ENCODE measurements at regions not wholly inside any gene's neighbourhood (a gene's known extent, or its start where the extent isn't known, plus 50 kb on each side); places are given as distances from the start of the nearest gene placed in this dataset.

GRCh38 chr10:53749439-53749838, 976.9 kb upstream of the MBL2 start:
- ATAC-seq (no peak), DNase-seq (no peak)
- Histone ChIP-seq H3K27me3 (no peaks in the 10 kb centered on the region), H3K4me3 (no peak overlapping the region), H3K4me1 (no peaks in the 10 kb centered on the region), H3K27ac (no peak overlapping the region), H3K36me3 (no peaks in the 10 kb centered on the region), H3K9me3 (peaks cover 0 to 21% (median 8%) of the 10 kb centered on the region in 12 donors)
- no peak for TF ChIP-seq POLR2A (IDR thresholded peaks at IDR 0.05)
- no peak for TF ChIP-seq CTCF (IDR thresholded peaks at IDR 0.05)
- 72 to 80% (median 78%) methylated on average over 2 of the region's 2 CpGs for WGBS, 4 donors
- intact Hi-C loops (cut with DNase I): no loop called here

GRCh38 chr10:53748319-53748718, 975.7 kb upstream of the MBL2 start:
- no peak for TF ChIP-seq POLR2A (IDR thresholded peaks at IDR 0.05)
- TF ChIP-seq CTCF (IDR thresholded peaks at IDR 0.05): no peak
- Histone ChIP-seq H3K9me3 (peaks cover 0 to 21% (median 8%) of the 10 kb centered on the region in 12 donors), H3K27me3 (no peaks in the 10 kb centered on the region), H3K4me1 (no peaks in the 10 kb centered on the region), H3K36me3 (no peaks in the 10 kb centered on the region), H3K27ac (no peak overlapping the region), H3K4me3 (no peak overlapping the region)
- WGBS, 4 donors: 92 to 97% (median 96%) methylated on average over 1 of the region's 1 CpG
- DNase-seq (no peak), ATAC-seq (no peak)
- intact Hi-C loops (cut with DNase I): no loop called here

GRCh38 chr10:53744746-53745145, 972.2 kb upstream of the MBL2 start:
- no peak for DNase-seq
- TF ChIP-seq POLR2A (IDR thresholded peaks at IDR 0.05) (no peak), CTCF (IDR thresholded peaks at IDR 0.05) (no peak)
- Histone ChIP-seq H3K27ac (no peak overlapping the region), H3K27me3 (no peaks in the 10 kb centered on the region), H3K9me3 (peaks cover 0 to 14% (median 6%) of the 10 kb centered on the region in 12 donors), H3K4me1 (no peaks in the 10 kb centered on the region), H3K36me3 (no peaks in the 10 kb centered on the region), H3K4me3 (no peak overlapping the region)
- intact Hi-C loops (cut with DNase I): no loop called here
- no peak for ATAC-seq

GRCh38 chr10:53744176-53744575, 971.6 kb upstream of the MBL2 start:
- intact Hi-C loops (cut with DNase I): no loop called here
- Histone ChIP-seq H3K9me3 (peaks cover 0 to 9% (median 1%) of the 10 kb centered on the region in 12 donors), H3K27ac (no peak overlapping the region), H3K27me3 (no peaks in the 10 kb centered on the region), H3K36me3 (no peaks in the 10 kb centered on the region), H3K4me1 (no peaks in the 10 kb centered on the region), H3K4me3 (no peak overlapping the region)
- ATAC-seq (no peak), DNase-seq (no peak)
- WGBS, 4 donors: 88 to 98% (median 96%) methylated on average over 2 of the region's 2 CpGs
- TF ChIP-seq CTCF (IDR thresholded peaks at IDR 0.05) (no peak), POLR2A (IDR thresholded peaks at IDR 0.05) (no peak)

All from heart left ventricle (tissue), 16 donors.